Activated naive CD4-positive, alpha-beta T cell treated with anti-CD3 and anti-CD28 coated beads, Interleukin-2, amount 50 U/mL, for 72 hours (primary cell): ENCODE measurements at regions not wholly inside any gene's neighbourhood (a gene's known extent, or its start where the extent isn't known, plus 50 kb on each side); places are given as distances from the start of the nearest gene placed in this dataset.
"Not testable (repeated sequence)": the region's sequence is repeated elsewhere in the genome, so short reads cannot be mapped to it uniquely, and the experiment has no call there.

Experiments used
- ATAC-seq, 2 donors: fragments of 150-1000 bp; cut with Tn5 transposase; 2 replicates each; pipeline ENCODE4 v1.10.0; 2021; ENCODE audit warnings: mild to moderate bottlenecking in 2 of 2, moderate library complexity in 2 of 2
- DNase-seq, 2 donors: peaks; one replicate each; pipeline ENCODE4 v3.0.0; 2021 to 2022; ENCODE audit warnings: low spot score in 2 of 2
- H3K27ac Mint-ChIP-seq, 2 donors: one replicate each; pipeline ENCODE4 v1.8.0; 2022; ENCODE audit warnings: mild to moderate bottlenecking in 2 of 2, mixed read lengths in 2 of 2
- H3K36me3 Mint-ChIP-seq, 2 donors: one replicate each; pipeline ENCODE4 v1.8.0; 2022; ENCODE audit warnings: mixed read lengths in 2 of 2
- H3K9me3 Mint-ChIP-seq, 2 donors: one replicate each; pipeline ENCODE4 v1.8.0; 2022; ENCODE audit warnings: mixed read lengths in 2 of 2

DNA sequence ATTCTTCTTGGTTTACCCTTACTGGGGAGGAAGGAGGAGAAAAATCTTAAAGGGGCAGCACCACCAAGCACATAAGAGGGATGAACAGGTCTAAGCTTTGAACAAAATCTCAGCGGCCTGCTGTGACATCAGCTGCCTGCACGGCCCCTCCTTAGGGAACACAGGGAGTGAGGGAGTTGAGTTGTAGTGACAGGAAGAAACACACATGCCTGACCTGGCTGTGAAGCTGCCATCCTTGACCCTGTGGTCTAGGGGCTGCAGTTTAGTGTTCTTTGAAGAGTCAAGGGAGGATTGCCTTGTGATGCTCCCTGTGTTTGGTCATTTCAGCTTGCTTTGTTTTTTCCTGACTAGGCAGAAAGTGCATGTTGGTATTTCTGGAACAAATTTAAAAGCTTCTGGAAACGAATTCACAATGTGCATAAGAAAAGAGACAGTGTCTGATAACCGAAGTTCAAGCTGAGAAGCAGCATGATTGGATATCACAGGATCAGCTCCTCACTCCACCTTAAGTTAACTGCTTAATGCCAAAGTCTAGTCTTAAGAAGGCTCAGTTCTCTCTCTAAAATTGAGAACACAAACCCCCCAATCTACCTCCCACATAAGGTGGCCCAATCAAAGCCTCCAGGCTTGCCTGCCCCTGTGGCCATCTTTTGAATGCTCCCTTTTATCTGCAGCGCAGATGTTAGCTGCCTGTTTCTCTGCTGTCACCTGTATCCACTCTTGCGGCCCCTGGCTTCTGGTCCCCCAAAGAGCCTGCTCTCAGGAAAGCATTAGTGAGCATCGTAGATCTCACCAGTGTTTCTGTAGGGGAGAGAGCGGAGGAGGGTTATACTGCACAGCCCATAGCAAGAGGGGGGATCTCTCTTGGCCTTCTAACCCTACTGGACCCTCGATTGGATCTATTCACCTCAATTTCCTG is 82.2 kb downstream of the SCN11A start:
- DNase-seq (no peak), ATAC-seq (no peak)
- no peaks in the 10 kb centered on the region for H3K9me3 Mint-ChIP-seq
- no peaks in the 10 kb centered on the region for H3K36me3 Mint-ChIP-seq
- no peak overlapping the region for H3K27ac Mint-ChIP-seq

- Mint-ChIP-seq H3K36me3 (no peaks in the 10 kb centered on the region), H3K27ac (no peak overlapping the region), H3K9me3 (no peaks in the 10 kb centered on the region)
- DNase-seq (no peak), ATAC-seq (no peak)
These were observed 82.9 kb downstream of the SCN11A start for GRCh38 chr3:38968891-38969290.

- no peak for ATAC-seq
- Mint-ChIP-seq H3K27ac (no peak overlapping the region), H3K36me3 (no peaks in the 10 kb centered on the region), H3K9me3 (no peaks in the 10 kb centered on the region)
- DNase-seq, result no peak
These were observed 83.3 kb downstream of the SCN11A start for GRCh38 chr3:38968403-38968802.

DNA sequence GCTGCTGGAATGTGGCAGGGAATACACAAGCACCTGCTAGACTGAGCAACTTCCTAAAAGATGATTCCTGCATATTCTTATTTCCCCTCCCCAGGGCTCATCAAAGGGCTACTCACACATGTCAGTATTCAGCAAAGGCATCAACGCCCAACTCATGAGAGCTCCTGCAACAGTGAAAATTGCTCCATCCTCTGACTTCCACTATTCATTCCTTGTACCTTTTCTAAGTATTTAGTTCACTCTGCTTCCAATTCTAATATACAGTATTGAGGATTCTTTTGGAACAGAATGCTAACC is 84.1 kb downstream of the SCN11A start:
- no peaks in the 10 kb centered on the region for H3K9me3 Mint-ChIP-seq
- no peaks in the 10 kb centered on the region for H3K36me3 Mint-ChIP-seq
- DNase-seq (no peak), ATAC-seq (no peak)
- H3K27ac Mint-ChIP-seq, result no peak overlapping the region

GRCh38 chr3:38966811-38967692 is 84.7 kb downstream of the SCN11A start:
- H3K9me3 Mint-ChIP-seq, result no peaks in the 10 kb centered on the region
- no peak for DNase-seq
- no peaks in the 10 kb centered on the region for H3K36me3 Mint-ChIP-seq
- no peak overlapping the region for H3K27ac Mint-ChIP-seq
- no peak for ATAC-seq

- H3K36me3 Mint-ChIP-seq, result no peaks in the 10 kb centered on the region
- ATAC-seq (no peak), DNase-seq (no peak)
- no peaks in the 10 kb centered on the region for H3K9me3 Mint-ChIP-seq
- no peak overlapping the region for H3K27ac Mint-ChIP-seq
These were observed 87.1 kb downstream of the SCN11A start for GRCh38 chr3:38964646-38965045.

DNA sequence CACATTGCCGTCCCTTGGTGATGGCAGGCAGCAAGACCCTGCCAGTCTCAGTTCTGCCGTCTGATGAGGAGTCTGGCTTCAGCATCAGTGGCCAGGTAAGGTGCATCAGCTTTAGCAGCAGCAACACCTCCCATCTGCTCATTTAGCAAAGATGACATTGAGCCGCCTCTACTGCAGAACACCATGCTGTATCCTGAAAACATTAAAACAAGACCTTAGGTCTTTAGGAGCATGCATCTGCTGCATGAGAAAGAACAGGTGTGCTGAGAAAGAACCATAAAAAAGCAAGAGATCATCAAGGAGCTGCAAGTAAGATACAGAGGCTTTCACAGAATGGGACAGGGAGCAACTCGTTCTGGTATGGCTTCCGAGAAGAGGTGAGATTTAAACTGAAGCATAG is 87.5 kb downstream of the SCN11A start:
- no peaks in the 10 kb centered on the region for H3K9me3 Mint-ChIP-seq
- no peak overlapping the region for H3K27ac Mint-ChIP-seq
- DNase-seq (no peak), ATAC-seq (no peak)
- no peaks in the 10 kb centered on the region for H3K36me3 Mint-ChIP-seq

GRCh38 chr3:38960953-38961622 is 90.7 kb downstream of the SCN11A start:
- Mint-ChIP-seq H3K36me3 (no peaks in the 10 kb centered on the region), H3K27ac (no peak overlapping the region), H3K9me3 (no peaks in the 10 kb centered on the region)
- ATAC-seq (peak; percentile 58 to 63), DNase-seq (peak in 1 of 2 donors; percentile 21)

- H3K27ac Mint-ChIP-seq, result no peak overlapping the region
- ATAC-seq, result no peak
- no peak for DNase-seq
- no peaks in the 10 kb centered on the region for H3K36me3 Mint-ChIP-seq
- no peaks in the 10 kb centered on the region for H3K9me3 Mint-ChIP-seq
These were observed 91.6 kb downstream of the SCN11A start for GRCh38 chr3:38960042-38960622.

DNA sequence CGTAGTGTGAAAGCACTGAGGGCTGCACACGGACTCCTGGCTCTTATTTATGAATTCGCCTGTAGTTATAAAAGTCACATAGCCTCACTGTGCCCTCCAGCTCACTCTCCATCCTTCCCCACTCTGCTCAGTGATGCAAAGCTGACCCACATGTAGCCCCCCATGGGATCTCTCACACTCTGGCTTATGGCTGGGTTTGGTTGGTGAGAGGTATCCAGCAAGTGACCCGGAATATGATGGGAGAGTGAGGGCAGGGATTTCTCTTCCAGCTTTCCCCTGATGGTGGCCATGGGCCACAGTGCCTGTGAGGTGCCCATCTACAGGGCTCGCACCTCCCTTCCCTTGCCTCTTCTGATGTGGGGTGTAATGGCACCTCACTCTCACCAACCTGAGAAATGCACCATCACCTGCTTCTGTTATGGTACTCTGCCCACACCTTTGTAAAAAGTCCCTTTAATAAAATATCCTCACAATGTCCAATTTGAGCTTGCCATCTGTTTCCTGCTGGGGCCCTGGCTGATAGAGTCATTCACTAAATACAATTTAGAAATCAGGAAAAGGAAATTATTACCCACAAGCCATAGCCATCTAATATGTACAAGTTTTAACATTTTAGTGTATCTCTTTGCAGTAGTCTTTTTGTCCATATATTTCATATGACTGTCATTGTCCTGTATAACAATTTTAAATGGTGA is 93.6 kb downstream of the SCN11A start:
- no peak overlapping the region for H3K27ac Mint-ChIP-seq
- no peak for ATAC-seq

GRCh38 chr3:38957296-38957695 is 94.4 kb downstream of the SCN11A start:
- H3K36me3 Mint-ChIP-seq, result no peaks in the 10 kb centered on the region
- ATAC-seq (no peak), DNase-seq (no peak)
- H3K27ac Mint-ChIP-seq, result no peak overlapping the region
- H3K9me3 Mint-ChIP-seq, result no peaks in the 10 kb centered on the region

More for the DNA sequence above, 93.6 kb downstream of the SCN11A start:
- no peaks in the 10 kb centered on the region for H3K9me3 Mint-ChIP-seq
- no peaks in the 10 kb centered on the region for H3K36me3 Mint-ChIP-seq
- DNase-seq, result no peak

GRCh38 chr3:38952721-38953120 is 99.0 kb downstream of the SCN11A start:
- Mint-ChIP-seq H3K27ac (no peak overlapping the region), H3K36me3 (no peaks in the 10 kb centered on the region)
- DNase-seq, result no peak

DNA sequence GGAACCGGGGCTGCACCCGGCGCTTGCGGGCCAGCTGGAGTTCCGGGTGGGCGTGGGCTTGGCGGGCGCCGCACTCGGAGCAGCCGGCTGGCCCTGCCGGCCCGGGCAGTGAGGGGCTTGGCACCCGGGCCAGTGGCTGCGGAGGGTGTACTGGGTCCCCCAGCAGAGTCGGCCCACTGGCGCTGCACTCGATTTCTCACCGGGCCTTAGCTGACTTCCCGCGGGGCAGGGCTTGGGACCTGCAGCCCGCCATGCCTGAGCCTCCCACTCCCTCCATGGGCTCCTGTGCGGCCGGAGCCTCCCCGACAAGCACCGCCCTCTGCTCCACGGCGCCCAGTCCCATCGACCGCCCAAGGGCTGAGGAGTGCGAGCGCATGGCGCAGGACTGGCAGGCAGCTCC is 100.6 kb downstream of the SCN11A start:
- H3K9me3 Mint-ChIP-seq, H3K36me3 Mint-ChIP-seq, H3K27ac Mint-ChIP-seq, DNase-seq, ATAC-seq: not testable (repeated sequence)

More at GRCh38 chr3:38952721-38953120, 99.0 kb downstream of the SCN11A start:
- H3K9me3 Mint-ChIP-seq, result no peaks in the 10 kb centered on the region
- no peak for ATAC-seq

DNA sequence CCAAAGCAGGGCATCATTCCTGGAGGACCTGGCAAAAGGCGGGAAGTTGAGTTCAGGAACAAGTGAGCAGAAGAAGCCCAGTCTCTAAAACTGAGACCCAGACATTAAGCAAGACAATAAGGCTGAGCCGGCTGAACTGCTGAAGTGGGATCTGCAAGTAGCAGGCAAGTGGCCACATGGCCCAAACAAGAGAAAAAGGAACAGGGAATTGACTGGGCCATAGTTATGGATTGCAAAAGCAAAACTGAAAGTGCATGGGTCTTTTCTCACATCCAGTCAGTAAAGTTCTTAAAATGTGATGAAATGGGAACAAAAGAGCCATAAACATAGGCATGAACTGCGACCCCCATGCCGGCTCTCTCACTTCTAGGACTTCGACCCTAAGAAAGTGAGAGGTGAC is 101.2 kb downstream of the SCN11A start:
- ATAC-seq, result no peak
- Mint-ChIP-seq H3K36me3 (no peaks in the 10 kb centered on the region), H3K27ac (no peak overlapping the region), H3K9me3 (no peaks in the 10 kb centered on the region)
- DNase-seq, result no peak

DNA sequence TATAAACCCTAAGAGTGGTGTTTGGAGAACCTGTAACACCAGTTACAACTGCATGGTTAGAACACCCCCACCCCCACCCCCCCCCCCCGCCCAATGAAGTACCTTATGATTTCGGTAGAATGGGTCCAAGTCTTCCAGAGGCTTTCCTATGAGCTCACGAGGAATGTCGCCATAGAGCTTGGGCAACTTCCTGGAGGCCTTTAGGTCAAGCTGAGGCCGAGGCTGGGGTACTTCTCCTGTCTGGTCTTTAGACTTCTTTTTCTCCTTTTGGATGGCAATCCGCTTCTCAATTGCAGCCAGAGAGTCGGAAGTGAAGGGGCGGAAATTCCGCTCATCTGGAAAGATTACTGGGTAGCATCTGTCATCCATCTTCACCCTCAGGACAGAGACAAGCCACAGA is 101.8 kb downstream of the SCN11A start:
- Mint-ChIP-seq H3K36me3 (no peaks in the 10 kb centered on the region), H3K9me3 (no peaks in the 10 kb centered on the region), H3K27ac (no peak overlapping the region)
- no peak for DNase-seq
- no peak for ATAC-seq

DNA sequence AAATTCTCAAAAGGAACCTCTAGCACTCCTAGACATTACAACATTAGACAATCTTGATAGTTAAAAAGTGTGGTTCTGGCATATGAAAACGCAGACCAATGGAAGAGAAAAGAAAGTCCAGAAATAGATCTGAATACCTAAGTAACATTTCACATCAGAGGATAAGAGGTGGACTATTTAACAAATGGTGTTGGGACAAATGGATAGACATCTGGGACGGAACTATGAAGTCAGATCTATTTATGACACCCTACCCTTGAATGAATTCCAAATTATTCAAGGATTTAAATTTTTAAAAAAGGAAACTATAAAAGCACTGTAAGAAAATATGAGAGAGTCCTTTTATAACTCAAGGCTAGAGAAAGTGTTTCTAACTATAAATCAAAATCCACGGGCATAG is 111.3 kb downstream of the SCN11A start:
- H3K27ac Mint-ChIP-seq, result no peak overlapping the region

More for the DNA sequence above, 111.3 kb downstream of the SCN11A start:
- Mint-ChIP-seq H3K9me3 (peaks cover 0 to 4% of the 10 kb centered on the region in 2 donors), H3K36me3 (no peaks in the 10 kb centered on the region)
- DNase-seq, result no peak
- no peak for ATAC-seq
